Heart right ventricle (tissue), 16 donors: ENCODE measurements at regions not wholly inside any gene's neighbourhood (a gene's known extent, or its start where the extent isn't known, plus 50 kb on each side); places are given as distances from the start of the nearest gene placed in this dataset.

Source experiments
- ATAC-seq, 8 donors: fragments of 200-7000 bp; cut with Tn5 transposase; one replicate each; pipeline ENCODE4 v1.9.1; 2020; ENCODE audit warnings: mild to moderate bottlenecking in 8 of 8, moderate library complexity in 8 of 8, moderate number of reproducible peaks in 1 of 8
- DNase-seq, 2 donors: peaks; one replicate each; pipeline ENCODE4 v3.0.0-alpha.2; 2020
- H3K27ac ChIP-seq, 10 donors: fragments of 200-600 bp; sonication (generic) in 2 of 10; one replicate each; pipeline versions ENCODE4 v1.5.0 to v1.8.0; 2020 to 2022; ENCODE audit warnings: mild to moderate bottlenecking in 3 of 10
- H3K27me3 ChIP-seq, 7 donors: fragments of 200-600 bp; one replicate each; pipeline ENCODE4 v1.8.0; 2021 to 2022; ENCODE audit warnings: mild to moderate bottlenecking in 2 of 7
- H3K36me3 ChIP-seq, 9 donors: fragments of 200-600 bp; sonication (generic) in 1 of 9; one replicate each; pipeline versions ENCODE4 v1.5.0 to v1.8.0; 2020 to 2022; ENCODE audit warnings: mild to moderate bottlenecking in 2 of 9
- H3K4me1 ChIP-seq, 9 donors: fragments of 200-600 bp; sonication (generic) in 1 of 9; one replicate each; pipeline versions ENCODE4 v1.5.0 to v1.8.0; 2020 to 2022; ENCODE audit warnings: mild to moderate bottlenecking in 4 of 9
- H3K4me3 ChIP-seq, 10 donors: fragments of 200-600 bp; sonication (generic) in 2 of 10; one replicate each; pipeline versions ENCODE4 v1.5.0 to v1.8.0; 2020 to 2022; ENCODE audit warnings: mild to moderate bottlenecking in 7 of 10, moderate library complexity in 2 of 10
- H3K9me3 ChIP-seq, 11 donors: fragments of 200-600 bp in 10 of 11; sonication (generic) in 2 of 11; one replicate each; pipeline versions ENCODE4 v1.5.0 to v1.8.0; 2013 to 2022; ENCODE audit warnings: mild to moderate bottlenecking in 2 of 11, control low read depth in 1 of 11, moderate library complexity in 1 of 11
- WGBS, 2 donors: extraction: QIAGEN DNeasy Blood & Tissue Kit; methylation state at CpG; one replicate each; pipeline ENCODE4 v1.1.7; 2013; ENCODE audit warnings: inconsistent platforms in 1 of 2; 5-methylcytosine and 5-hydroxymethylcytosine counted together
- intact Hi-C, 10 donors: fragments of 100-400 bp; cut with DNase I; formaldehyde crosslinking; loops; one replicate each; pipeline versions ENCODE4 v1.11.1 to v1.14.2; 2022
- TF ChIP-seq, protein P1 (sequence below), 9 donors: fragments of 200-600 bp; sonication (generic) in 2 of 9; IDR thresholded peaks; one replicate each; pipeline versions ENCODE4 v1.5.0 to v1.8.0; 2021 to 2022; ENCODE audit warnings: antibody characterized with exemption in 9 of 9, mild to moderate bottlenecking in 5 of 9, moderate library complexity in 1 of 9
- donor health status: Arrhythmogenic right ventricular cardiomyopathy.
- donor health status: ischemic (EF 13 %, LVEDD 7.1; RV severe dilation, severe dysfunction).
- donor health status: healthy with polysubstance abuse.
- donor health status: DM: no; HTN: yes; CAD: no.
- donor health status: DM: no; HTN: no; CAD: no.
- donor health status: ischemic (EF 25% LVEDD 6.9; RV normal size, moderate dysfunction).
- donor health status: ischemic (EF 25% LVEDD 5.7; RV mildly dilated, moderate dysfunction).
- donor health status: healthy.
- donor health status: DM: yes; HTN: yes; CAD: no.
- donor health status: Ischemic cardiomyopathy.
- donor health status: ischemic (EF 35%, LVEDD 5.7; RV mildly dilated, moderate dysfunction).
- donor health status: nonischemic (EF 11% LVEDD 7.7; RV severe dilation, severe dysfunction).
- donor health status: DM: yes; HTN: yes; CAD: no.
- donor health status: PGD.
- donor health status: ischemic (EF 29% LVEDD 5.4; RV normal size, mild dysfunction).
- donor health status: nonischemic (EF 23%, LVEDD 6.1; RV moderate dilation, normal function).

DNA sequence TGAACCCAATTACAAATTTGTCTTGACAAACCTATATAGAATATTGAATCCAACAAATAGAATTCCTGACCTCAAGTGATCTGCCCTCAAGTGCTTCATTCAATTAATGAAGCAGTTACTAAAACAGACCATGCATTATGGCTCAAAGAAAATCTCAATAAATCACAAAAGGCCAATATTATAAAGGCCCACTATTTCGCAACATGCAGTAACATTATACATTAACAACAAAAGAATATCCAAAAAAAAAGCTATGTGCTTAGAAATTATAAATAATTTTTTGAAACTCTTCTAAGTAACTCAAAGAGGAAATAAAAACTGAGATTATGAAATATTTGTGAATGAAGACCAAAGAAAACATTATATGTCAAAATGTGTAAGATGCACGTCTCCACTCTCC lies 177.7 kb downstream of the ZNF674 start:
- Histone ChIP-seq H3K27ac (no peak overlapping the region), H3K36me3 (no peaks in the 10 kb centered on the region), H3K27me3 (peaks cover 0 to 10% (median 0%) of the 10 kb centered on the region in 7 donors), H3K4me3 (no peak overlapping the region), H3K9me3 (no peaks in the 10 kb centered on the region), H3K4me1 (no peaks in the 10 kb centered on the region)
- no peak for ATAC-seq
- TF ChIP-seq, protein P1, sequence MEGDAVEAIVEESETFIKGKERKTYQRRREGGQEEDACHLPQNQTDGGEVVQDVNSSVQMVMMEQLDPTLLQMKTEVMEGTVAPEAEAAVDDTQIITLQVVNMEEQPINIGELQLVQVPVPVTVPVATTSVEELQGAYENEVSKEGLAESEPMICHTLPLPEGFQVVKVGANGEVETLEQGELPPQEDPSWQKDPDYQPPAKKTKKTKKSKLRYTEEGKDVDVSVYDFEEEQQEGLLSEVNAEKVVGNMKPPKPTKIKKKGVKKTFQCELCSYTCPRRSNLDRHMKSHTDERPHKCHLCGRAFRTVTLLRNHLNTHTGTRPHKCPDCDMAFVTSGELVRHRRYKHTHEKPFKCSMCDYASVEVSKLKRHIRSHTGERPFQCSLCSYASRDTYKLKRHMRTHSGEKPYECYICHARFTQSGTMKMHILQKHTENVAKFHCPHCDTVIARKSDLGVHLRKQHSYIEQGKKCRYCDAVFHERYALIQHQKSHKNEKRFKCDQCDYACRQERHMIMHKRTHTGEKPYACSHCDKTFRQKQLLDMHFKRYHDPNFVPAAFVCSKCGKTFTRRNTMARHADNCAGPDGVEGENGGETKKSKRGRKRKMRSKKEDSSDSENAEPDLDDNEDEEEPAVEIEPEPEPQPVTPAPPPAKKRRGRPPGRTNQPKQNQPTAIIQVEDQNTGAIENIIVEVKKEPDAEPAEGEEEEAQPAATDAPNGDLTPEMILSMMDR (IDR thresholded peaks at IDR 0.05): no peak
- 93 to 95% methylated on average over 2 of the region's 2 CpGs for WGBS, 2 donors
- no peak for DNase-seq
- intact Hi-C loops: no loop called here

DNA sequence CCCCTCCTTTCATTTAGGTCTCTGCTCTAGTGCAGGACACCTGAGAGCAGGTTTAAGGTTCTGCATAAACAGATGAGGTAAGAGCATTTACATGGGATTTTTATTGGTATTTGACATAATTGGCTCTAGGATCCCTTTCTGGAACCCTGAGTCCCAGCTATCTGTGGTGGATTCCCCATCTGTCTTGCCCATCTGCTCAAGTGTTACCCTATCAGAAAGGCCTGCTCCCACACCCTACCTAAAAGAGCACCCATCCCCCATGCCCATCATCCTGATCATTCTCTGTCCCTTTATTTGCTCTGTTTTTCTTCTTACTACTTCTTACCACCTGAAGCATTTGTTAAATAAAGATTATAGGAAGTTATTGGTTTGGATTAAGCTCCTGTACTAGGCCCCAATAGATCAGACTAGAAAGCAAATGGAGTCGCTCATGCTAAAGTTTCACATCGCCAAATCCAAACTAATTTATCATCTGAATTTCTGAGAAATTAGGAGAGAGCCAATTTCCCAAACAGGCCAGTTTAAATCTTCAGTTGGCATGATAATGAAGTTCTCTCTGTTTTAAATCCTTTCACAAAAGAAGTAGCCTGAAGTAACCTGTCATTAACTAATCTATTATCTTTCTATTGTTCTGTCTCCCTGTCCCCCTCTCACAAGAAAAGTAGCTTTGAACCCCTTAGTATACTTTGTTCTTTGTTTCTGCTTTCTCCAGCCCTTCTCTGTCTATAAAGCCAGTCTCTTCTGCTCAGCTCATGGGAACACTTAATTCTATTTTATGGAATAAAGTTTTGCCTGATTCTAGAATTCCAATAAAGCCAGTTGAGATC lies 178.6 kb downstream of the ZNF674 start:
- TF ChIP-seq, protein P1 (IDR thresholded peaks at IDR 0.05): no peak

DNA sequence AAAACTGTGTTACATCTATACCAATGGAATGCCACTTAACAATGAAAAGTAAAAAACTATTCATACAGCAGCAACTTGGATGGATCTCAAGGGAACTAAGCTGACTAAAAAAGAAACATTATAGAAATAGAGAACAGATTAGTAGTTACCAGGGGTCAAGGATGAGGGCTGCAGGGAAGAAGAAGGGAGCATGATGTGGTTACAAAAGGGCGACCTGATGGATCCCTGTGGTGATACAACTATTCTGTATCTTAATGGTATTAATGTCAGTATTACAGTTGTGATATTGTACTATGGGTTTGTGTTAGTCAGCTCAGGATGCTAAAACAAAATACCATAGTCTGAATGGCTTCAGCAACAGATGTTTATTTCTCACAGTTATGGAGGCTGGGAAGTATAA lies 190.7 kb downstream of the ZNF674 start:
- TF ChIP-seq, protein P1 (IDR thresholded peaks at IDR 0.05): no peak
- Histone ChIP-seq H3K4me3 (no peak overlapping the region), H3K27ac (no peak overlapping the region), H3K36me3 (no peaks in the 10 kb centered on the region), H3K27me3 (no peaks in the 10 kb centered on the region), H3K4me1 (no peaks in the 10 kb centered on the region), H3K9me3 (peaks cover 0 to 8% (median 0%) of the 10 kb centered on the region in 11 donors)
- WGBS, 2 donors: 75 to 92% methylated on average over 1 of the region's 1 CpG
- intact Hi-C loops: no loop called here
- no peak for DNase-seq
- ATAC-seq: no peak

More for the DNA sequence above, 178.6 kb downstream of the ZNF674 start:
- no peak overlapping the region for H3K27ac ChIP-seq
- H3K36me3 ChIP-seq: no peaks in the 10 kb centered on the region
- WGBS, 2 donors: 87% methylated on average over 2 of the region's 2 CpGs
- DNase-seq (no peak), ATAC-seq (no peak)
- no peaks in the 10 kb centered on the region for H3K4me1 ChIP-seq
- no peaks in the 10 kb centered on the region for H3K9me3 ChIP-seq
- no peak overlapping the region for H3K4me3 ChIP-seq
- intact Hi-C loops: no loop called here
- H3K27me3 ChIP-seq: peaks cover 0 to 17% (median 0%) of the 10 kb centered on the region in 7 donors

DNA sequence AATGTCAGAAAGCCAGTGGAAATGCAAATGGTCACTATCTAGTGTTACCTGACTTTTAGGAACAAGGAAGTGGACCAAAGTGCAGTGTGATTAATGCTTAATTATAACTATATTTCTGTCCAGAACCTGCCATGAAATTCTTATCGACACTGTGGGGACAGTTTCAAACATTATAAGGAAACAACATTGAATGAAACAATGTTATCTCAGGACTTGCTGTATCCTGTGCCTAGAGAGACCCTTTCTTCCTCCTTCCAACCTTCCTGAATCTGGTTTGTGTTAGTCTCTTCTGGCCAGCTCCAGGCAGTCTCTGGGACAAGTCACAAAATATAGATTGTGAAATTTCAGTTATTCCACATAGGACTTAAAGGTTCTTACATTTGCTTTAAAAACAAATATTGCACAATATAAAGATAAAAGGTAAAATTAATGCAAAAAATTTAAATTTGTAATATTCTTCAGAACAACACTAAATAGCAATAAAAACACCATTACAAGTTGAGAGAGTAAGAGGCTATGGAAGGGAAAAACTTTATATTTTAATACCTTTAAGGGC lies 203.4 kb downstream of the ZNF674 start:
- H3K9me3 ChIP-seq: no peaks in the 10 kb centered on the region
- ATAC-seq (no peak), DNase-seq (no peak)
- TF ChIP-seq, protein P1 (IDR thresholded peaks at IDR 0.05): no peak
- H3K4me1 ChIP-seq: no peaks in the 10 kb centered on the region
- H3K27ac ChIP-seq: no peak overlapping the region
- no peaks in the 10 kb centered on the region for H3K36me3 ChIP-seq
- intact Hi-C loops: no loop called here
- WGBS, 2 donors: 43 to 56% methylated on average over 1 of the region's 1 CpG
- H3K27me3 ChIP-seq: peaks cover 0 to 38% (median 0%) of the 10 kb centered on the region in 7 donors
- no peak overlapping the region for H3K4me3 ChIP-seq
